Caco-2 (cell line): ENCODE measurements at regions not wholly inside any gene's neighbourhood (a gene's known extent, or its start where the extent isn't known, plus 50 kb on each side); places are given as distances from the start of the nearest gene placed in this dataset.

Experiments used
- BruUV-seq: library from RNA; stranded (reverse); fragments of 400-500 nt; replicated peaks from 2 replicates; lab custom pipeline; 2021; lab: Mats Ljungman, UMichigan
- CTCF ChIA-PET: fragments of 300-600 bp; sonication (Branson Sonifier 250); formaldehyde crosslinking; loops from one replicate; lab custom pipeline; 2022; ENCODE audit warnings: antibody characterized with exemption; lab: Charles Lee
- POLR2A ChIA-PET: fragments of 300-600 bp; sonication (Branson Sonifier 250); formaldehyde crosslinking; loops from one replicate; lab custom pipeline; 2022; ENCODE audit warnings: antibody characterized with exemption; lab: Charles Lee
- DNase-seq, 2 experiments: peaks; one replicate each; pipeline versions ENCODE4 v3.0.0 to v3.0.0-alpha.2; 2020 to 2022
- H3K27me3 ChIP-seq: replicated peaks from 2 replicates; pipeline ENCODE4 v1.6.0; 2011; ENCODE audit warnings: low read length; ENCODE audit not compliant: control insufficient read depth, insufficient read depth
- H3K36me3 ChIP-seq: 2 replicates; pipeline ENCODE4 v1.5.1; 2011; ENCODE audit warnings: low read length; ENCODE audit not compliant: control insufficient read depth, insufficient read depth
- H3K4me1 ChIP-seq: fragments of 250-450 bp; sonication (Bioruptor Pico); 2 replicates; pipeline ENCODE4 v1.5.1; 2020; ENCODE audit warnings: mild to moderate bottlenecking
- H3K4me3 ChIP-seq: 2 replicates; pipeline ENCODE4 v1.5.1; 2011; ENCODE audit warnings: low read depth, mild to moderate bottlenecking, control low read depth, low read length
- H3K9me3 ChIP-seq: fragments of 250-450 bp; sonication (Bioruptor Pico); 2 replicates; pipeline ENCODE4 v1.5.1; 2020; ENCODE audit warnings: mild to moderate bottlenecking, moderate library complexity
- H3K27ac Mint-ChIP-seq: one replicate; pipeline ENCODE4 v1.8.0; 2022; ENCODE audit warnings: mixed read lengths; ENCODE audit not compliant: unreplicated experiment
- H3K27me3 Mint-ChIP-seq: one replicate; pipeline ENCODE4 v1.8.0; 2022; ENCODE audit warnings: mixed read lengths; ENCODE audit not compliant: insufficient read depth, unreplicated experiment
- H3K36me3 Mint-ChIP-seq: one replicate; pipeline ENCODE4 v1.8.0; 2022; ENCODE audit warnings: mild to moderate bottlenecking, mixed read lengths; ENCODE audit not compliant: insufficient read depth, unreplicated experiment
- H3K4me1 Mint-ChIP-seq: one replicate; pipeline ENCODE4 v1.8.0; 2022; ENCODE audit warnings: low read depth, mixed read lengths; ENCODE audit not compliant: unreplicated experiment
- H3K4me3 Mint-ChIP-seq: one replicate; pipeline ENCODE4 v1.8.0; 2022; ENCODE audit warnings: mild to moderate bottlenecking, moderate library complexity, mixed read lengths; ENCODE audit not compliant: unreplicated experiment
- H3K9me3 Mint-ChIP-seq: one replicate; pipeline ENCODE4 v1.8.0; 2022; ENCODE audit warnings: mixed read lengths; ENCODE audit not compliant: unreplicated experiment
- intact Hi-C: fragments of 100-400 bp; cut with micrococcal nuclease; formaldehyde crosslinking; loops from one replicate; pipeline ENCODE4 v1.10.0; 2022; ENCODE audit not compliant: unreplicated experiment
- TF ChIP-seq, protein P1 (sequence below), 2 experiments: fragments of 200-600 bp in 1 of 2; IDR thresholded peaks; 1 replicate in 1 of 2; 2 replicates in 1 of 2; pipeline versions ENCODE4 v1.5.1 to v1.8.0; 2011 to 2022; ENCODE audit warnings: antibody characterized with exemption in 1 of 2, control low read depth in 1 of 2, inconsistent platforms in 1 of 2, low read depth in 1 of 2, low read length in 1 of 2, mild to moderate bottlenecking in 1 of 2, moderate library complexity in 1 of 2; ENCODE audit not compliant: insufficient read depth in 1 of 2, severe bottlenecking in 1 of 2, unreplicated experiment in 1 of 2

DNA sequence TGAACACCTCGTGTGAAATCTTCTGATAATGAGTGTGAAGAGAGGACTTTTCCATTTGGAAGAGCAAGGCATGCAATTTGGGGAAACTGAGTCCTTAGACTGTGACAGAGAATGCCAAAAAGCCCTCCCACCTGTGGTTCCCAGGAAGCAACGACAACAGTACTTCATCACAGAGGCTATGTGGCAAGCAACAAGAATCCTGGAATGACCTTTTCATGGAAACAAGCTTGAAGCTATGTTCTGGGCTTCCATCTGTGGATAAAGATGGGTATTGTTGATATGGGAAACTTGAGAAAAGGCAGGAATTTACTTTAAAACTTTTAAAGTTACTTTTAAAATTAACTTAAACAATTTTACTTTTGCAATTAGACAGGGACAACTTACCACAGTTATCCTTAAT, 131.2 kb upstream of the ANKH start:
- Histone ChIP-seq H3K9me3 (no peaks in the 10 kb centered on the region), H3K4me3 (no peak overlapping the region), H3K27me3 (no peaks in the 10 kb centered on the region), H3K36me3 (no peaks in the 10 kb centered on the region), H3K4me1 (no peaks in the 10 kb centered on the region)
- peaks cover 15% of the 10 kb centered on the region for H3K27me3 Mint-ChIP-seq
- H3K4me3 Mint-ChIP-seq, result no peak overlapping the region
- CTCF ChIA-PET, result interaction anchor here (1.1 to 1.4 kb wide), 3 partner anchors 12 to 46 kb away, joined by 3 to 7 read pairs (median 4); no protein-coding TSS in a partner anchor
- no peaks in the 10 kb centered on the region for H3K36me3 Mint-ChIP-seq
- BruUV-seq, result no TSS peak
- no peak overlapping the region for H3K27ac Mint-ChIP-seq
- POLR2A ChIA-PET, result no interaction called here
- TF ChIP-seq, protein P1, sequence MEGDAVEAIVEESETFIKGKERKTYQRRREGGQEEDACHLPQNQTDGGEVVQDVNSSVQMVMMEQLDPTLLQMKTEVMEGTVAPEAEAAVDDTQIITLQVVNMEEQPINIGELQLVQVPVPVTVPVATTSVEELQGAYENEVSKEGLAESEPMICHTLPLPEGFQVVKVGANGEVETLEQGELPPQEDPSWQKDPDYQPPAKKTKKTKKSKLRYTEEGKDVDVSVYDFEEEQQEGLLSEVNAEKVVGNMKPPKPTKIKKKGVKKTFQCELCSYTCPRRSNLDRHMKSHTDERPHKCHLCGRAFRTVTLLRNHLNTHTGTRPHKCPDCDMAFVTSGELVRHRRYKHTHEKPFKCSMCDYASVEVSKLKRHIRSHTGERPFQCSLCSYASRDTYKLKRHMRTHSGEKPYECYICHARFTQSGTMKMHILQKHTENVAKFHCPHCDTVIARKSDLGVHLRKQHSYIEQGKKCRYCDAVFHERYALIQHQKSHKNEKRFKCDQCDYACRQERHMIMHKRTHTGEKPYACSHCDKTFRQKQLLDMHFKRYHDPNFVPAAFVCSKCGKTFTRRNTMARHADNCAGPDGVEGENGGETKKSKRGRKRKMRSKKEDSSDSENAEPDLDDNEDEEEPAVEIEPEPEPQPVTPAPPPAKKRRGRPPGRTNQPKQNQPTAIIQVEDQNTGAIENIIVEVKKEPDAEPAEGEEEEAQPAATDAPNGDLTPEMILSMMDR (IDR thresholded peaks at IDR 0.05; ENCODE audit: insufficient read depth in 1 of 2, low read depth in 1 of 2, low read length in 1 of 2, severe bottlenecking in 1 of 2, unreplicated experiment in 1 of 2), result no peak
- H3K9me3 Mint-ChIP-seq, result peaks cover 22% of the 10 kb centered on the region
- no peak for DNase-seq
- H3K4me1 Mint-ChIP-seq, result no peaks in the 10 kb centered on the region
- intact Hi-C loops, result loop anchor here (1.0 to 5.0 kb wide), 5 partner anchors 45 to 318 kb away; partner anchors contain the start of gene ANKH

DNA sequence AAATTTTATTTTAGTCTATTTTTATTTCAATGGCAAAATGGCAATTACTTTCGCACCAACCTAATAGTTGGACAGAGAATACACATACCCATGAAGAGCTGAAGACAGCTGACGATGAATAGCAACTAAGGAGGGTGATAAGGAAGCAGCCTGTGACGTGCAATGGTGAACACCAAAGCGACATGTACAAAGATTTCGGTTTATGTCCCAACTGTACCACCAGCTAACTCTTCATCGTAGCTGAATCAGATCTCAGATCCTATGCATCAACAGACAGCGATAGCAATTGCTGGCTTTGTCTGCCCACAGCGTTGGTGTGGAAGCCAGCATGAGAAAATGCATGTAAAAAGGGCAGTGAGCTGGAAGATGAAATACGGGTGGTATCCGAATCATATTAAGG, 130.6 kb upstream of the ANKH start:
- no peaks in the 10 kb centered on the region for H3K27me3 ChIP-seq
- ChIA-PET POLR2A (no interaction called here), CTCF (interaction anchor here (1.2 kb wide), 1 partner anchor 45 kb away, joined by 4 read pairs; no protein-coding TSS in a partner anchor)
- no peaks in the 10 kb centered on the region for H3K36me3 Mint-ChIP-seq
- no peaks in the 10 kb centered on the region for H3K4me1 Mint-ChIP-seq
- no peaks in the 10 kb centered on the region for H3K4me1 ChIP-seq
- H3K9me3 ChIP-seq, result no peaks in the 10 kb centered on the region
- H3K27me3 Mint-ChIP-seq, result peaks cover 15% of the 10 kb centered on the region
- no TSS peak for BruUV-seq
- no peak overlapping the region for H3K4me3 Mint-ChIP-seq
- no peak overlapping the region for H3K4me3 ChIP-seq
- no peak for DNase-seq
- intact Hi-C loops, result loop anchor here (2.0 to 5.0 kb wide), 2 partner anchors 130 to 317 kb away; partner anchors contain the start of gene ANKH
- peaks cover 22% of the 10 kb centered on the region for H3K9me3 Mint-ChIP-seq
- TF ChIP-seq, protein P1 (IDR thresholded peaks at IDR 0.05; ENCODE audit: insufficient read depth in 1 of 2, low read depth in 1 of 2, low read length in 1 of 2, severe bottlenecking in 1 of 2, unreplicated experiment in 1 of 2), result no peak
- H3K36me3 ChIP-seq, result no peaks in the 10 kb centered on the region
- H3K27ac Mint-ChIP-seq, result no peak overlapping the region

DNA sequence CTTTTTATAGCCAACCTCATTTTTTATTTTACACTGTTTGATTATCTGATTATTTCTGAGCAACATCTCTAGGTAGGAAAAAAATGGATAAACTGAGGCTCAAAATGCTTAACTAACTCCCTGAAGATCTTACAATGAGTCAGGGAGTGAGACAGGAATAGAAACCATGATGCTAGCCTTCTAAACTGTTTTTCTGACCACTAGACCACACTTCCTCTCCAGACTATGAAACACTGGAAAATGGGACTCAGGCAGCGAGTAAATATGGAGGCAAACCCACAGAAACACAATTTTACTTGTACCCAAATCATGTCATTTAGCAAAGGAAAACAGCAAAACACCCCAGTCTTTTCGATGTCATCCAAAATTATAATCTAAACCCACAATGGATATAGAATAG, 129.9 kb upstream of the ANKH start:
- DNase-seq, result no peak
- no peak overlapping the region for H3K27ac Mint-ChIP-seq
- no peaks in the 10 kb centered on the region for H3K4me1 Mint-ChIP-seq
- H3K27me3 ChIP-seq, result no peaks in the 10 kb centered on the region
- ChIA-PET CTCF (interaction anchor here (1.2 kb wide), 1 partner anchor 44 kb away, joined by 4 read pairs; no protein-coding TSS in a partner anchor), POLR2A (no interaction called here)
- TF ChIP-seq, protein P1 (IDR thresholded peaks at IDR 0.05; ENCODE audit: insufficient read depth in 1 of 2, low read depth in 1 of 2, low read length in 1 of 2, severe bottlenecking in 1 of 2, unreplicated experiment in 1 of 2), result no peak
- no peaks in the 10 kb centered on the region for H3K36me3 Mint-ChIP-seq
- intact Hi-C loops, result loop anchor here (5.0 kb wide), 1 partner anchor 129 kb away; the partner anchor contains the start of gene ANKH
- H3K4me3 ChIP-seq, result no peak overlapping the region
- no TSS peak for BruUV-seq
- peaks cover 15% of the 10 kb centered on the region for H3K27me3 Mint-ChIP-seq
- peaks cover 22% of the 10 kb centered on the region for H3K9me3 Mint-ChIP-seq
- no peak overlapping the region for H3K4me3 Mint-ChIP-seq
- no peaks in the 10 kb centered on the region for H3K9me3 ChIP-seq
- H3K4me1 ChIP-seq, result no peaks in the 10 kb centered on the region
- no peaks in the 10 kb centered on the region for H3K36me3 ChIP-seq
